Liver (tissue), 8 donors: ENCODE measurements at regions not wholly inside any gene's neighbourhood (a gene's known extent, or its start where the extent isn't known, plus 50 kb on each side); places are given as distances from the start of the nearest gene placed in this dataset.

ENCODE experiments used
- DNase-seq: peaks from one replicate; pipeline ENCODE4 v3.0.0-alpha.2; 2017; ENCODE audit warnings: low spot score
- H3K27ac ChIP-seq, 2 donors: one replicate each; pipeline ENCODE4 v1.7.0; 2013; ENCODE audit warnings: inconsistent platforms in 2 of 2, low read length in 2 of 2, control low read depth in 1 of 2, low read depth in 1 of 2, mild to moderate bottlenecking in 1 of 2
- H3K27me3 ChIP-seq, 4 donors: one replicate each; pipeline versions ENCODE4 v1.6.1 to v1.7.0; 2013; ENCODE audit warnings: low read length in 3 of 4, inconsistent platforms in 1 of 4, mild to moderate bottlenecking in 1 of 4, moderate library complexity in 1 of 4; ENCODE audit not compliant: control insufficient read depth in 4 of 4, insufficient read depth in 4 of 4
- H3K36me3 ChIP-seq, 4 donors: one replicate each; pipeline versions ENCODE4 v1.6.1 to v1.7.0; 2013; ENCODE audit warnings: low read length in 3 of 4, mild to moderate bottlenecking in 3 of 4, low read depth in 1 of 4, moderate library complexity in 1 of 4; ENCODE audit not compliant: control insufficient read depth in 4 of 4, insufficient read depth in 3 of 4
- H3K4me1 ChIP-seq, 4 donors: one replicate each; pipeline versions ENCODE4 v1.6.1 to v1.7.0; 2013; ENCODE audit warnings: low read length in 3 of 4, mild to moderate bottlenecking in 3 of 4, moderate library complexity in 1 of 4; ENCODE audit not compliant: control insufficient read depth in 4 of 4, insufficient read depth in 4 of 4
- H3K4me3 ChIP-seq, 3 donors: one replicate each; pipeline versions ENCODE4 v1.6.1 to v1.7.0; 2013; ENCODE audit warnings: low read length in 3 of 3, control low read depth in 1 of 3, low read depth in 1 of 3, mild to moderate bottlenecking in 1 of 3
- H3K9ac ChIP-seq, 2 donors: one replicate each; pipeline ENCODE4 v1.7.0; 2013; ENCODE audit warnings: low read length in 2 of 2, mild to moderate bottlenecking in 2 of 2, moderate library complexity in 2 of 2, control low read depth in 1 of 2, low read depth in 1 of 2
- H3K9me3 ChIP-seq, 4 donors: one replicate each; pipeline versions ENCODE4 v1.6.1 to v1.7.0; 2013; ENCODE audit warnings: low read length in 3 of 4; ENCODE audit not compliant: control insufficient read depth in 4 of 4
- EGR1 ChIP-seq, 2 donors: IDR thresholded peaks; 2 replicates each; pipeline ENCODE4 v1.6.1; 2016 to 2018; ENCODE audit warnings: antibody characterized with exemption in 2 of 2, low read depth in 2 of 2
- FOXA1 ChIP-seq: IDR thresholded peaks from 2 replicates; pipeline ENCODE4 v1.6.1; 2016; ENCODE audit warnings: antibody characterized with exemption
- FOXA2 ChIP-seq: IDR thresholded peaks from 2 replicates; pipeline ENCODE4 v1.6.1; 2016; ENCODE audit warnings: antibody characterized with exemption
- GABPA ChIP-seq, 2 donors: IDR thresholded peaks in 1 of 2; conservative IDR thresholded peaks in 1 of 2; 2 replicates each; pipeline ENCODE4 v1.6.1; 2016; ENCODE audit warnings: antibody characterized with exemption in 2 of 2, mild to moderate bottlenecking in 1 of 2, moderate library complexity in 1 of 2
- HNF4G ChIP-seq: IDR thresholded peaks from 2 replicates; pipeline ENCODE4 v1.6.1; 2016; ENCODE audit warnings: antibody characterized with exemption
- JUND ChIP-seq, 2 donors: IDR thresholded peaks; 2 replicates each; pipeline ENCODE4 v1.6.1; 2016; ENCODE audit warnings: antibody characterized with exemption in 2 of 2
- NR2F2 ChIP-seq: IDR thresholded peaks from 2 replicates; pipeline ENCODE4 v1.6.1; 2016; ENCODE audit warnings: antibody characterized with exemption
- RAD21 ChIP-seq, 2 donors: IDR thresholded peaks; 2 replicates each; pipeline ENCODE4 v1.6.1; 2016; ENCODE audit warnings: antibody characterized with exemption in 2 of 2, mild to moderate bottlenecking in 2 of 2
- RXRA ChIP-seq, 2 donors: IDR thresholded peaks; 2 replicates each; pipeline ENCODE4 v1.6.1; 2017 to 2018; ENCODE audit warnings: antibody characterized with exemption in 2 of 2, mild to moderate bottlenecking in 1 of 2
- SP1 ChIP-seq: IDR thresholded peaks from 2 replicates; pipeline ENCODE4 v1.6.1; 2018; ENCODE audit warnings: antibody characterized with exemption, mild to moderate bottlenecking
- WGBS: extraction: QIAGEN DNeasy Blood & Tissue Kit; methylation state at CpG from one replicate; pipeline ENCODE4 v1.1.7; 2013; 5-methylcytosine and 5-hydroxymethylcytosine counted together
- TF ChIP-seq, protein P1 (sequence below): IDR thresholded peaks from 2 replicates; pipeline ENCODE4 v1.6.1; 2016; ENCODE audit warnings: antibody characterized with exemption, mild to moderate bottlenecking
- TF ChIP-seq, protein P2 (sequence below): IDR thresholded peaks from 2 replicates; pipeline ENCODE4 v1.6.1; 2016; ENCODE audit warnings: antibody characterized with exemption
- TF ChIP-seq, protein P3 (sequence below): IDR thresholded peaks from 2 replicates; pipeline ENCODE4 v1.6.1; 2016; ENCODE audit warnings: antibody characterized with exemption
- TF ChIP-seq, protein P4 (sequence below): fragments of 150-350 bp; IDR thresholded peaks from 2 replicates; pipeline ENCODE4 v1.5.1; 2017; ENCODE audit warnings: improper control_type of control experiment, low read depth, low read length; ENCODE audit not compliant: missing input control
- donor health status: healthy.
- donor health status: healthy.
- donor health status: healthy.
- donor health status: healthy.
- donor health status: healthy.

DNA sequence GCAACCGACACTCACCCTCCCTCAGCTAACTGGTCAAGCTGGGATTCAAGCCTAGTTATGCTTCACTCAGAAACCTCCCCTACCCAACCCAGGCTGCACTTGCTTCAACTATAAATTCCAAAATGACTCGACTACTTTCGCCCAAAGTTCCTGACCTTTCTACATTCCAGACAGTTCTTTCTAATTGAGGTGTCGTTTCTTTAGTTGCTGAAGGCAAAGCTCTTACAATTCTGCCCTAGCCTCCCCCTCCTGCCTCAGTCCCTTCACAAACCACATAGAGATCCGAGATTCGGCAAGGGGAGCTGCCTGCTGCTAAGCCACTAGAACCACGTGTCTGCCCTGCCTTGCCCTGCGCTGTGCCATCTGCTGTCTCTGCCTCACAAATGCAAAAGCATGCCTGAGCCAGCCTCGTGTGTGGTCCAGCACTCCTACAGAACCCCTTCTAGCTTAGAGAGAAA is 74.7 kb upstream of the SH3GL3 start:
- DNase-seq, result no peak

DNA sequence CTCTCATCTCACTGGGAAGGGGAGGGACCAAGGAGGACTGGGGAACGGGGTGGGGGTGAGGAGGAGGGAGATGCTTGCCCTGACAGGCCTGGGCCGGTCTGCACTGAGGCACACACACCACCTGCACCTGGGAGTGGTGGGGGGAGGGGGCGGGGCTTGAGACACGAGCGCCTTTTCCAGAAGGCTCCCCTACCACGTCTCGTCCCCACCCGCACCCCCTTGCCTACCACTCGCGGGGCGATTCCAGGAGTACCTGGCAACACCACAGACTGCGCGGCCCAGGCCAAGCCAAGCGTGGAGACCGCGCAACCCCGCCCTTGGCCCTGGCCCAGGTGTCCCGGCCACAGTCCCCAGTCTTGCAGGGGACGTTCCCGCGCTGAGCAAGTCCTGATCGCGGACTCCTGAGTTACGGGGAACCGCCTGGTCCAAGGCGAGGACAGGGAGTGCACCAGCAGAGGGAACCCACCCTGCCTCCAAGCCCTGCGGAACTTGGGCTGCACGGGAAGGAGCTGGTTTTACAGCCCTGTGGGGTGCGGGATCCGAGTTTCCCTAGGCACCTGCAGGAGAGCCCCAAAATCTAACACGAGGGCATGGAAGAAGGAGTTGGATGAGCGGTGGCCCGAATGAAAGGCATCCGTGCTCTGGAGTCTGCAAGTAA is 68.1 kb upstream of the SH3GL3 start:
- H3K9ac ChIP-seq, result no peak overlapping the region
- no peaks in the 10 kb centered on the region for H3K36me3 ChIP-seq
- whole genome bisulfite sequencing, result 6% methylated on average over 34 of the region's 34 CpGs
- no peak overlapping the region for H3K4me3 ChIP-seq
- no peak for DNase-seq
- no peaks in the 10 kb centered on the region for H3K9me3 ChIP-seq
- no peak for TF ChIP-seq JUND (IDR thresholded peaks at IDR 0.05)
- TF ChIP-seq HNF4G, result no peak
- TF ChIP-seq GABPA (IDR thresholded peaks at IDR 0.05 in 1 of 2, conservative IDR thresholded peaks at IDR 0.05 in 1 of 2), result no peak
- TF ChIP-seq FOXA1, result no peak
- TF ChIP-seq SP1, result no peak
- no peak for TF ChIP-seq EGR1 (IDR thresholded peaks at IDR 0.05; ENCODE audit: low read depth in 2 of 2)
- no peak for TF ChIP-seq NR2F2
- TF ChIP-seq, protein P1, sequence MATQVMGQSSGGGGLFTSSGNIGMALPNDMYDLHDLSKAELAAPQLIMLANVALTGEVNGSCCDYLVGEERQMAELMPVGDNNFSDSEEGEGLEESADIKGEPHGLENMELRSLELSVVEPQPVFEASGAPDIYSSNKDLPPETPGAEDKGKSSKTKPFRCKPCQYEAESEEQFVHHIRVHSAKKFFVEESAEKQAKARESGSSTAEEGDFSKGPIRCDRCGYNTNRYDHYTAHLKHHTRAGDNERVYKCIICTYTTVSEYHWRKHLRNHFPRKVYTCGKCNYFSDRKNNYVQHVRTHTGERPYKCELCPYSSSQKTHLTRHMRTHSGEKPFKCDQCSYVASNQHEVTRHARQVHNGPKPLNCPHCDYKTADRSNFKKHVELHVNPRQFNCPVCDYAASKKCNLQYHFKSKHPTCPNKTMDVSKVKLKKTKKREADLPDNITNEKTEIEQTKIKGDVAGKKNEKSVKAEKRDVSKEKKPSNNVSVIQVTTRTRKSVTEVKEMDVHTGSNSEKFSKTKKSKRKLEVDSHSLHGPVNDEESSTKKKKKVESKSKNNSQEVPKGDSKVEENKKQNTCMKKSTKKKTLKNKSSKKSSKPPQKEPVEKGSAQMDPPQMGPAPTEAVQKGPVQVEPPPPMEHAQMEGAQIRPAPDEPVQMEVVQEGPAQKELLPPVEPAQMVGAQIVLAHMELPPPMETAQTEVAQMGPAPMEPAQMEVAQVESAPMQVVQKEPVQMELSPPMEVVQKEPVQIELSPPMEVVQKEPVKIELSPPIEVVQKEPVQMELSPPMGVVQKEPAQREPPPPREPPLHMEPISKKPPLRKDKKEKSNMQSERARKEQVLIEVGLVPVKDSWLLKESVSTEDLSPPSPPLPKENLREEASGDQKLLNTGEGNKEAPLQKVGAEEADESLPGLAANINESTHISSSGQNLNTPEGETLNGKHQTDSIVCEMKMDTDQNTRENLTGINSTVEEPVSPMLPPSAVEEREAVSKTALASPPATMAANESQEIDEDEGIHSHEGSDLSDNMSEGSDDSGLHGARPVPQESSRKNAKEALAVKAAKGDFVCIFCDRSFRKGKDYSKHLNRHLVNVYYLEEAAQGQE, result no peak
- no peak for TF ChIP-seq RAD21 (IDR thresholded peaks at IDR 0.05)
- H3K27me3 ChIP-seq, result peaks cover 0 to 14% (median 6%) of the 10 kb centered on the region in 4 donors
- peaks cover 0 to 3% (median 0%) of the 10 kb centered on the region in 4 donors for H3K4me1 ChIP-seq
- H3K27ac ChIP-seq, result no peak overlapping the region

More for the DNA sequence above, 74.7 kb upstream of the SH3GL3 start:
- WGBS, result 21% methylated on average over 9 of the region's 9 CpGs
- Histone ChIP-seq H3K27me3 (peaks cover 3 to 14% (median 8%) of the 10 kb centered on the region in 4 donors), H3K27ac (no peak overlapping the region), H3K4me3 (no peak overlapping the region), H3K9me3 (no peaks in the 10 kb centered on the region), H3K9ac (no peak overlapping the region), H3K36me3 (no peaks in the 10 kb centered on the region), H3K4me1 (no peaks in the 10 kb centered on the region)
- TF ChIP-seq, protein P2, sequence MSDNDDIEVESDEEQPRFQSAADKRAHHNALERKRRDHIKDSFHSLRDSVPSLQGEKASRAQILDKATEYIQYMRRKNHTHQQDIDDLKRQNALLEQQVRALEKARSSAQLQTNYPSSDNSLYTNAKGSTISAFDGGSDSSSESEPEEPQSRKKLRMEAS, result no peak
- TF ChIP-seq, protein P3, sequence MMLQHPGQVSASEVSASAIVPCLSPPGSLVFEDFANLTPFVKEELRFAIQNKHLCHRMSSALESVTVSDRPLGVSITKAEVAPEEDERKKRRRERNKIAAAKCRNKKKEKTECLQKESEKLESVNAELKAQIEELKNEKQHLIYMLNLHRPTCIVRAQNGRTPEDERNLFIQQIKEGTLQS, result no peak
- TF ChIP-seq FOXA2, result no peak
- TF ChIP-seq JUND (IDR thresholded peaks at IDR 0.05), result no peak
- TF ChIP-seq HNF4G, result no peak
- TF ChIP-seq, protein P4, sequence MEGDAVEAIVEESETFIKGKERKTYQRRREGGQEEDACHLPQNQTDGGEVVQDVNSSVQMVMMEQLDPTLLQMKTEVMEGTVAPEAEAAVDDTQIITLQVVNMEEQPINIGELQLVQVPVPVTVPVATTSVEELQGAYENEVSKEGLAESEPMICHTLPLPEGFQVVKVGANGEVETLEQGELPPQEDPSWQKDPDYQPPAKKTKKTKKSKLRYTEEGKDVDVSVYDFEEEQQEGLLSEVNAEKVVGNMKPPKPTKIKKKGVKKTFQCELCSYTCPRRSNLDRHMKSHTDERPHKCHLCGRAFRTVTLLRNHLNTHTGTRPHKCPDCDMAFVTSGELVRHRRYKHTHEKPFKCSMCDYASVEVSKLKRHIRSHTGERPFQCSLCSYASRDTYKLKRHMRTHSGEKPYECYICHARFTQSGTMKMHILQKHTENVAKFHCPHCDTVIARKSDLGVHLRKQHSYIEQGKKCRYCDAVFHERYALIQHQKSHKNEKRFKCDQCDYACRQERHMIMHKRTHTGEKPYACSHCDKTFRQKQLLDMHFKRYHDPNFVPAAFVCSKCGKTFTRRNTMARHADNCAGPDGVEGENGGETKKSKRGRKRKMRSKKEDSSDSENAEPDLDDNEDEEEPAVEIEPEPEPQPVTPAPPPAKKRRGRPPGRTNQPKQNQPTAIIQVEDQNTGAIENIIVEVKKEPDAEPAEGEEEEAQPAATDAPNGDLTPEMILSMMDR, result no peak
- no peak for TF ChIP-seq EGR1 (IDR thresholded peaks at IDR 0.05; ENCODE audit: low read depth in 2 of 2)
- no peak for TF ChIP-seq SP1
- no peak for TF ChIP-seq RXRA (IDR thresholded peaks at IDR 0.05)
- TF ChIP-seq RAD21 (IDR thresholded peaks at IDR 0.05), result no peak
- TF ChIP-seq GABPA (IDR thresholded peaks at IDR 0.05 in 1 of 2, conservative IDR thresholded peaks at IDR 0.05 in 1 of 2), result no peak
- TF ChIP-seq, protein P1, result no peak
- no peak for TF ChIP-seq FOXA1
